Activated CD4-positive, alpha-beta T cell treated with anti-CD3 and anti-CD28 coated beads, Interleukin-2, amount 10 ng/mL, durations not matched to agents 24 days and 14 days (primary cell): ENCODE measurements at regions not wholly inside any gene's neighbourhood (a gene's known extent, or its start where the extent isn't known, plus 50 kb on each side); places are given as distances from the start of the nearest gene placed in this dataset.

Experiments
- DNase-seq: peaks from one replicate; pipeline ENCODE4 v3.0.0; 2022
- H3K27ac Mint-ChIP-seq: one replicate; pipeline ENCODE4 v1.8.0; 2022; ENCODE audit warnings: mild to moderate bottlenecking, mixed read lengths
- H3K27me3 Mint-ChIP-seq: one replicate; pipeline ENCODE4 v1.8.0; 2022; ENCODE audit warnings: mixed read lengths
- H3K36me3 Mint-ChIP-seq: one replicate; pipeline ENCODE4 v1.8.0; 2022; ENCODE audit warnings: low read depth, mild to moderate bottlenecking, mixed read lengths
- H3K4me1 Mint-ChIP-seq: one replicate; pipeline ENCODE4 v1.8.0; 2021; ENCODE audit warnings: mixed read lengths
- H3K4me3 Mint-ChIP-seq: one replicate; pipeline ENCODE4 v1.8.0; 2022; ENCODE audit warnings: mild to moderate bottlenecking, moderate library complexity, mixed read lengths
- H3K9me3 Mint-ChIP-seq: one replicate; pipeline ENCODE4 v1.8.0; 2021; ENCODE audit warnings: mixed read lengths
- intact Hi-C: fragments of 100-400 bp; cut with micrococcal nuclease; formaldehyde crosslinking; loops from one replicate; pipeline ENCODE4 v1.15.1; 2023

- Mint-ChIP-seq H3K4me3 (no peak overlapping the region), H3K36me3 (no peaks in the 10 kb centered on the region), H3K9me3 (peaks cover 84% of the 10 kb centered on the region), H3K27ac (no peak overlapping the region), H3K4me1 (no peaks in the 10 kb centered on the region), H3K27me3 (no peaks in the 10 kb centered on the region)
- DNase-seq = no peak
- intact Hi-C loops = no loop called here
Measured at GRCh38 chr3:13708871-13709595, 160.1 kb downstream of the FBLN2 start.

GRCh38 chr3:13708301-13708700 is 159.4 kb downstream of the FBLN2 start:
- Mint-ChIP-seq H3K4me1 (no peaks in the 10 kb centered on the region), H3K4me3 (no peak overlapping the region), H3K27me3 (no peaks in the 10 kb centered on the region), H3K9me3 (peaks cover 81% of the 10 kb centered on the region), H3K36me3 (no peaks in the 10 kb centered on the region), H3K27ac (no peak overlapping the region)
- no peak for DNase-seq
- intact Hi-C loops = no loop called here

GRCh38 chr3:13707456-13707855 is 158.5 kb downstream of the FBLN2 start:
- Mint-ChIP-seq H3K36me3 (no peaks in the 10 kb centered on the region), H3K27me3 (no peaks in the 10 kb centered on the region), H3K9me3 (peaks cover 83% of the 10 kb centered on the region), H3K4me3 (no peak overlapping the region), H3K4me1 (no peaks in the 10 kb centered on the region), H3K27ac (no peak overlapping the region)
- no peak for DNase-seq
- intact Hi-C loops = no loop called here

GRCh38 chr3:13706886-13707285 is 158.0 kb downstream of the FBLN2 start:
- Mint-ChIP-seq H3K9me3 (peaks cover 81% of the 10 kb centered on the region), H3K4me1 (no peaks in the 10 kb centered on the region), H3K27ac (no peak overlapping the region), H3K36me3 (no peaks in the 10 kb centered on the region), H3K4me3 (no peak overlapping the region), H3K27me3 (no peaks in the 10 kb centered on the region)
- no peak for DNase-seq
- intact Hi-C loops = no loop called here

GRCh38 chr3:13706451-13706850 is 157.5 kb downstream of the FBLN2 start:
- Mint-ChIP-seq H3K27me3 (no peaks in the 10 kb centered on the region), H3K36me3 (no peaks in the 10 kb centered on the region), H3K4me1 (no peaks in the 10 kb centered on the region), H3K4me3 (no peak overlapping the region), H3K9me3 (peaks cover 77% of the 10 kb centered on the region), H3K27ac (no peak overlapping the region)
- intact Hi-C loops = no loop called here
- no peak for DNase-seq

- intact Hi-C loops = no loop called here
- no peak for DNase-seq
- no peaks in the 10 kb centered on the region for H3K27me3 Mint-ChIP-seq
- peaks cover 71% of the 10 kb centered on the region for H3K9me3 Mint-ChIP-seq
- no peaks in the 10 kb centered on the region for H3K4me1 Mint-ChIP-seq
- H3K27ac Mint-ChIP-seq = no peak overlapping the region
- H3K4me3 Mint-ChIP-seq = no peak overlapping the region
- H3K36me3 Mint-ChIP-seq = no peaks in the 10 kb centered on the region
Measured at GRCh38 chr3:13705702-13706280, 156.9 kb downstream of the FBLN2 start.

GRCh38 chr3:13705051-13705450 is 156.1 kb downstream of the FBLN2 start:
- DNase-seq = no peak
- Mint-ChIP-seq H3K27me3 (no peaks in the 10 kb centered on the region), H3K9me3 (peaks cover 65% of the 10 kb centered on the region), H3K36me3 (no peaks in the 10 kb centered on the region), H3K27ac (no peak overlapping the region), H3K4me3 (no peak overlapping the region), H3K4me1 (no peaks in the 10 kb centered on the region)
- intact Hi-C loops = no loop called here

- intact Hi-C loops = no loop called here
- Mint-ChIP-seq H3K4me3 (no peak overlapping the region), H3K9me3 (peaks cover 57% of the 10 kb centered on the region), H3K27me3 (no peaks in the 10 kb centered on the region), H3K36me3 (no peaks in the 10 kb centered on the region), H3K27ac (no peak overlapping the region), H3K4me1 (no peaks in the 10 kb centered on the region)
- DNase-seq = no peak
Measured at GRCh38 chr3:13704174-13704573, 155.2 kb downstream of the FBLN2 start.

- no peak for DNase-seq
- Mint-ChIP-seq H3K36me3 (no peaks in the 10 kb centered on the region), H3K27ac (no peak overlapping the region), H3K4me1 (no peaks in the 10 kb centered on the region), H3K4me3 (no peak overlapping the region), H3K27me3 (no peaks in the 10 kb centered on the region), H3K9me3 (peaks cover 47% of the 10 kb centered on the region)
- intact Hi-C loops = no loop called here
Measured at GRCh38 chr3:13703071-13703470, 154.1 kb downstream of the FBLN2 start.

- intact Hi-C loops = no loop called here
- Mint-ChIP-seq H3K4me3 (no peak overlapping the region), H3K36me3 (no peaks in the 10 kb centered on the region), H3K4me1 (no peaks in the 10 kb centered on the region), H3K9me3 (peaks cover 40% of the 10 kb centered on the region), H3K27ac (no peak overlapping the region), H3K27me3 (no peaks in the 10 kb centered on the region)
- DNase-seq = no peak
Measured at GRCh38 chr3:13702286-13702685, 153.4 kb downstream of the FBLN2 start.

GRCh38 chr3:13700889-13701288 is 152.0 kb downstream of the FBLN2 start:
- no peaks in the 10 kb centered on the region for H3K36me3 Mint-ChIP-seq
- H3K9me3 Mint-ChIP-seq = peaks cover 26% of the 10 kb centered on the region
- no peaks in the 10 kb centered on the region for H3K27me3 Mint-ChIP-seq
- intact Hi-C loops = no loop called here
- H3K4me3 Mint-ChIP-seq = no peak overlapping the region
- no peaks in the 10 kb centered on the region for H3K4me1 Mint-ChIP-seq
- H3K27ac Mint-ChIP-seq = no peak overlapping the region
- no peak for DNase-seq

GRCh38 chr3:13700362-13700761 is 151.4 kb downstream of the FBLN2 start:
- intact Hi-C loops = no loop called here
- H3K4me3 Mint-ChIP-seq = no peak overlapping the region
- no peak overlapping the region for H3K27ac Mint-ChIP-seq
- H3K9me3 Mint-ChIP-seq = peaks cover 23% of the 10 kb centered on the region
- H3K4me1 Mint-ChIP-seq = no peaks in the 10 kb centered on the region
- no peaks in the 10 kb centered on the region for H3K36me3 Mint-ChIP-seq
- no peaks in the 10 kb centered on the region for H3K27me3 Mint-ChIP-seq
- DNase-seq = no peak

GRCh38 chr3:13696699-13697098 is 147.8 kb downstream of the FBLN2 start:
- no peak overlapping the region for H3K27ac Mint-ChIP-seq
- intact Hi-C loops = no loop called here
- H3K36me3 Mint-ChIP-seq = no peaks in the 10 kb centered on the region
- no peak for DNase-seq
- no peaks in the 10 kb centered on the region for H3K9me3 Mint-ChIP-seq
- no peak overlapping the region for H3K4me3 Mint-ChIP-seq
- H3K4me1 Mint-ChIP-seq = no peaks in the 10 kb centered on the region
- H3K27me3 Mint-ChIP-seq = no peaks in the 10 kb centered on the region

GRCh38 chr3:13693441-13693840 is 144.5 kb downstream of the FBLN2 start:
- Mint-ChIP-seq H3K9me3 (no peaks in the 10 kb centered on the region), H3K4me1 (no peaks in the 10 kb centered on the region), H3K27ac (no peak overlapping the region), H3K27me3 (no peaks in the 10 kb centered on the region), H3K4me3 (no peak overlapping the region), H3K36me3 (no peaks in the 10 kb centered on the region)
- intact Hi-C loops = no loop called here
- DNase-seq = no peak

GRCh38 chr3:13690636-13691035 is 141.7 kb downstream of the FBLN2 start:
- Mint-ChIP-seq H3K9me3 (no peaks in the 10 kb centered on the region), H3K4me3 (no peak overlapping the region), H3K27ac (no peak overlapping the region), H3K4me1 (no peaks in the 10 kb centered on the region), H3K27me3 (no peaks in the 10 kb centered on the region), H3K36me3 (no peaks in the 10 kb centered on the region)
- no peak for DNase-seq
- intact Hi-C loops = no loop called here
